HG02763 (cell line): ENCODE measurements at regions not wholly inside any gene's neighbourhood (a gene's known extent, or its start where the extent isn't known, plus 50 kb on each side); places are given as distances from the start of the nearest gene placed in this dataset.

Experiments
- ATAC-seq: cut with Tn5 transposase; IDR thresholded peaks from one replicate; pipeline ENCODE4 v1.9.1; 2021; ENCODE audit warnings: mild to moderate bottlenecking, moderate library complexity; ENCODE audit not compliant: unreplicated experiment

DNA sequence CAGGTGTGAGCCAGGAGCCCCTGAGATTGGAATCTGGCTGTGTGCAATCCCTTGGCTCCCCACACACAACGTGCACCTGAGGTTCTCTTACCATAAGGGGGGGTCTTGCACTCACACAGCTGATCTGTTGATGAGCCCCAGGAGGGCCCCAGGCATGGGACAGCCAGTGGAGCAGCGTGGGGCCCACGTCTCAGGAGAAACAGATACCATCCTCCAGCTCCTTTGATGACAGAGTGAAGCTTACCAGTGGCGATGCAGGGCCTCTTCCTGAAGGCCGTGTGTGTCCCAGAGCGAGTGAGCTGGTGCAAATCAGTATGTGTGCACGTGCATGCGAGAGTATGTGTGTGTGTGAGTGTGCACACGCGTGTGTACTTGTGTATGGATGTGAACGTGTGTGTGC, 287.4 kb downstream of the IRX1 start:
- ATAC-seq = no peak

DNA sequence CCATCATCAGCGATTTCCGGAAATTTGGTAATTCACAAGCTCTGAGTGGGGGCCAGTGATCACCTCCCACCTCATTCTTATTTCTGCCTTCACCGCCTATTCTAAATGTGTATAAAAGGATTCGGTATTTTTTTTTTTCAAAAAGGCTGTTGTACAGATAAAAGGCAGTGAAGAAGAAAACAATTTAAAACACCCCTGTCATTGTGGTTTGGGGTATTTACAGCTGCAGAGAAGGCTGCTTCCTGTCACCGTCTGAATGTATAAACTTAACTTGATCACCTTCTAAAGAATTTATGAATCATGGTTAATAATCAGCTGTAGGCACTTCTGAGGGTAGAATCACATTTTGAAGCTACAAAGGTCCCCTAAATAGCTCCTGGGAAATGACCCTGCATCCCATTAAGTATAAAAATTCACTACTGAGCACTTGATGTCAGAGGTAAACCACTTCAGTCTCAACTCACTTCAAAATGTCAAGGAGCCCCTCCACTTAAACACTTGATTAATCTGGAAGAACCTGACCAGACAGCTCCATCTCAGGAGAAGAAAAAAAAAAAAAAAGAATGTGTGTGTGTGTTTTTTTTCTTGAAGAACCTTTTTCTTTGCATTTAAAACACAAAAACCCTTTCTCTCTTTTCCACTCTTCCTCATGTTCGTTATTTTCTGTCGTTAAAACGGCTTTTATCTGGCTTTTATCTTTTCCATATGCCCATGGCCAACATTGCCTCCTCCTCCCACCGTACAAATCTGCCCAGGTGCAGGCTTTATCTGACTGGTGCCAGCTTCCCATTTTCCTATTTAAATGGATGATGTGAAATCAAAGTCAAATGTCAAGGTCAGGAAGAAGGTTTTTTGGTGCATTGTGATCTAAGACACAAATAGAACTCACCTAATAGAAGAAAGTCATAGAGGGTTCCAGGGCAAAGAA, 291.2 kb downstream of the IRX1 start:
- ATAC-seq = no peak

DNA sequence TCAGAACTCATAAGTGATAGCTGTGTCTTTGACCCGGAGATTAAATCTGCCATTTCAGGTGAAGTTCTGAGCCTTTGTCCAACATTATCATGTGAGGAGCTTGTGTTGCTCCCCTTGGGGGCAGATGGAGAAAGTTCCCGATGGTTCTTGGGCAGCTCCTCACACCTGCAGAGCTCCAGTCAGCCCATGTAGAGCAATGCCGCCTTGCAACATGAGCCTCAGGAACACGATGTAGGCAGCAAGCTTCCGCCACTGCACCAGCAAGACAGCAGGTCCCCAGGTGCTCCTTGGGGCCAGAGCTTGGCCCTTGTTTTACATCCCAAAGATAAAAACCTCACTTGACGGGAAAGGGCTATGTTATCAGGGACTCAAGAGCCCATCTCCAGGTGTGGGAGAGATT, 292.7 kb downstream of the IRX1 start:
- ATAC-seq = no peak

DNA sequence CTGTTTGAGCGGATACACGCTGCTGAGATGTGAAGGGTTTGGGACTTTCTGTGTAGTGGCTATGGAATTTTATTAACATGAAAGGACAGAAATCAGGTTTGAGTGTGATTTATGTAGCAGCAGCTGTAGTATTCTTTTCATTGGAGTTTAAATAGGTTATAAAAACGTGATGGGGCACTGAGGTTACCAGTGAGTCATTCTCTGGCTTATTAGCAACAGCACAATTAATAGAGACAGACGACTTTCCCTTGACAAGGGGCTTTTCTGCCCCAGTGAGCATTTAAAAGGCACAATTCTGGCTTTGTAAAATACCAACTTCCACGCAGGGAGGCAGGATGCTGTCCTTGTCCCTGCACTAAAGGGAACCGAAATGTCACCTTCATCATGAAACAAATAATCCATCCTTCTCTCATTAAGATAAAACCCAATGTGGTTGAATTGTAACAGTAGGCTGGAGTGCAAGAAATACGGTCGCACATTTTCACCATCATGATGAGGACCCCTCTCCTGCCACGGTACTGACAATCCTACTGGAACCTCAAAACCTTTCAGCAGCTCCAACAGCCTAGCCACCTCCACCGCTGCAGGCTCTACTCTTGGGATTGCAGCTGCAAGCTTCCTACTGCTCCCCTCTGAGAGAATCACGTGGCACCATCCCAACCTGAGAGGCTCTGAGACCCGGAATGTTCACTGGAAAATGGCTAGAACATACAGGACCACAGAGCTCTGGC, 293.9 kb downstream of the IRX1 start:
- no peak for ATAC-seq

DNA sequence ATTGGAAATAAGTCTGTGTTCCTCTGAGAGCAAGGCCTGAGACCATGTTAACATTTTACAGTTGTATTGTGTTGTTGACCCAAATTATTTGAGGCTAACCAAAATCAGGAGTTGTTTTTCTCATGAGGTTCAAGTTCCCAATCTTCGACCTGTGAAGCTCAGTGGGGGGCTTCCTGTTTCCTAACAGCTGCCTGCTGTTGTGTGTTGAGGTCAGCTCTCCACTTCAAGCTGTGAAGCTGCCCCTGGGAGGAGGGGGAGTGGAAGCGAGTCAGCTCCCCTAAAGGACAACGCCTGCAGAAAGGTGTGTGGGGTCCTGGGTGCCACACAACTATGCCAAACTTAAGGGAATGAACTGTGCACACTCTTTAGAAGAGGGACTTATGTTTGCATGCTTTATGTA, 295.5 kb downstream of the IRX1 start:
- ATAC-seq = no peak

DNA sequence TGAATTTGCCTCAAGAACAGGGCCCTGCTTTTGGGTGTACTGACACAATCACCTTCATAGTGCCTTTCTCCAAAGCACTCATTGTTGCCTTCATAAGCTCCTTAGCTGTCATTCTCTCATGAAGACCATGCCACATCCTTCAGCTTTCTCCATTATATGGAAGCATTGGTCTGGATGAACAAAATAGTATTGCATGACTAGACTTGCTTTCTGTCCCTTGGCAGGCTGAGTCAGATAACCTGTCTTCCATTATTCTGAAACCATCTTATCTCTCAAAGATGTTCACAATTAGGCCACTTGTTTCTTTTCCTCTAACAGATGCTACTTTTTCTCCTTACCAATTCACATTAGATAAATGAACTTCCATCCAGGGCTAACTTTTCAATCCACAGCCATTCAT, 297.9 kb downstream of the IRX1 start:
- ATAC-seq = no peak

DNA sequence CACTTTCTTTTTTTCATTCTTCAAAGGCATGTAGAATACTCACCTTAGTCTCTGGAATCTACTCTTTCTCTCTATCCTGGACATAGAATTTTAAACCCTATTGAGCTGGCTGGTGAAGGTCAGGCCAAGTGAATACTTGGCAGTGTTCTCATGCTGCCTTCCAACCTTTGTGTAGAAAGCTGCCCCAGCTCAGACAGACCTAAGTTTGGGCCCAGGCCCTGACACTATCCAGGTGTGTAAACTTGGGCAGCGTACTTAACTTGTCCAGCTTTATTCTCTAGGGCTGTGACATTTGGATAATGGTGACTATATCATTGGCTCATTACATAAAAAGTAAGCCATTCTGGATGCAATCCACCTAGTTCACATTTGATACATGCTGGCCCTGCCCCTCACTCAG, 298.3 kb downstream of the IRX1 start:
- ATAC-seq = no peak

DNA sequence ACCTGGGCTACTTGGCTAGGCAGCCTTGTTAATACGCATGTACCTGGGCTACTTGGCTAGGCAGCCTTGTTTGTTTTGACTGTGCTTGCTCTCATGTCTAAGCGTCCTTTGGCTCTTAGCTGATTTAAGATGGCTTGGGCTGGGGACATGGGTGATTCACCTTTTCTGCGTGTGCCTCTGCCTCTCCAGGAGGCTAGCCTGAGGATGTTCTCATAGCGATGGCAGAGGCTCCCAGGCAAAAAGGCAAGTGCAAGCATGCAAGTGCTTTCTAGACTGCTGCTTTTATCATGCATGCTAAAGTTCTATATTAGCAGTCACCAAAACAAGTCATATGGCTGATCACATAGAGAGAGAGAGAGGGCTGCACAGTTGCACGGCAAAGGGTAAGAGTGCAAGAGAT, 300.5 kb downstream of the IRX1 start:
- no peak for ATAC-seq

DNA sequence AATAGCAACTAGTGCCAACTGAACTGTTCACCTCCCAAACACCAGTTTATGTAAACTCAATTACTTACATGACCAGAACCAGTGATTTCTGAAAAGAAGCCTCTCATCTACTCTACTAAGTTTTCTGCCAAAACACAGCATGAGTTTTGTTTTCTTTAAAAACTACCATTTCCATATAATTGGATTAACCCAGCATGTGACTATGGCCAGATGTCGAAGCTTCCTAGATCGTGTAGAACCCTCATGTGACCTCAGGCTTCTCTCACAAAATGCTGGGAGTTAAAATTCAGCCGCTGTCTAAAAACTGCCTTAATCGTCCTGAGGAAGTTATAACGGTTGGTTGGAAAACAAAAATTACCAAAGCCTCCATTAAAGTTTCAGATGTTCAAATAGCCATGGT, 303.5 kb downstream of the IRX1 start:
- ATAC-seq = no peak

DNA sequence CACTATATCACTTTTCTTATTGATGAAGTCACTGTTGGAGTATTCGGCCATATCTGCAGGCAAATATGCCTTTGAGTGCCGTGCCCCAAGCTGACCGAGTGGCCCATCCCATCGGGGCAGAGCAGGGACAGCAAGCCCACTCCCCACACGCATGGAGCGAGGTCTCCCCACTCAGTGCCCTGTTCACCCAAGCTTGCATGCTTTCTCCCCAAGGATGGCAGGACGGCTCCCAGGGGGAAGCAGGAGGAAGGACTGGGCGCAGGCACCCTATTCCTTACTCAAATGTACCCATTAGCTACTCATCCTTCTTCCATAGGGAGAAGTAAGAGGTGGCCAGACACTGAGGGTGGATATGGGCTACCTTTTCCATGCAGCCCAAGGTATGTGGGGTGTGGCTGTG, 309.0 kb downstream of the IRX1 start:
- no peak for ATAC-seq

DNA sequence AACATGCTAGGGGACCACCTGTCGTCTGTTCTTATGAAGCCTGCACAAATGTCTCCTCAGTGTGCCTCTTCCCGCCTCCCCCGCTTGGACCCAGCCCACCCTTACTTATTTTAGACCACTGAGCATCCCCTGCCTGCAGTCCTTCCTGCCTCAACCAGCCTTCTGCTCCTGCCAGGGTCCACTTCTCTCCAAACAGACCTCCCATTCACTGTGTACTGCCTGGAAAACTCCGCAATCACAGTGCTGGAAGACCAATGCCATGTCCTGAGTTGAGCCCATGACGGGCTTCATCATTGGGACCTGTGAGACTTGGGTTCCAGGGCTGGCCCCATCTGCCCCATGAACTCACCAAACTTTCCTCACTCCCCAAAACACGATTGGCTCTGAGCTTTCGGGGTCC, 309.4 kb downstream of the IRX1 start:
- no peak for ATAC-seq

DNA sequence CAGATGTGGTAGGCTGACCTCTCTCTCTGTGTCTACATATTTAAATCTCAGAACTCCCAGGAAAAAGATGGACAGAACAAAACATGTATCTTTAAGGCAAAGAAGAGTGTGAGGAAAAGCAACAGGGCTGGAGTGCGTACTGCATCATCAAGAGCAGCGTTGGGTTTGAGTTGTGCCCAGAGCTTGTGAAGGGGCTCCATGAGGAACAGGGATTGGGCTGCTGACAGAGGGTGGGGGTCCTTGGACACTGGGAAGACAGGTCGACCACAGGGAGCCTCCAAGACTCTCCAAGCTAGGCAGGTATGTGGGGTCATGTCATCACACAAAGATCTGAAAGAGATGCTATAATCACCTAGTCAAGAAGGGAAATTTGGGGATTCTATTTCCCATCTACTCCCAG, 309.9 kb downstream of the IRX1 start:
- ATAC-seq = no peak

DNA sequence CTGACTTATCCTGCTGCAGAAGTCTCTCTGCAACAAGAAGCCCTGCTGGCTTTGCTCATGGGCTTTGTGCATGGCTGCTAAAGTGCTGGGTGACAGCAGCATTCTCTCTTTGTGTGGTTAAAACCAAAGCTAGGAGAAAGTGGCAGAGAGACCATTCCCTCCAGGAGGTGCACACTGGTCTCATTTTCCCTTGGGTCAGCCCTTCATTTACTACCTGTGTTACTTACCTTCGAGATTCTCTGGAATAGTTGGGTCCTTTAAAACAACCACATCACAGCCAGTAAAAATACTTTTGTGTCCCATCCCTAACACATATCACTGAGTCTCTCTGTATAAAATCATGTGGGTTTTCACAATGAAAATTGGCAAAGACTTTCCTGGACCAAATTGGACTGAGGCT, 315.5 kb downstream of the IRX1 start:
- ATAC-seq = no peak

DNA sequence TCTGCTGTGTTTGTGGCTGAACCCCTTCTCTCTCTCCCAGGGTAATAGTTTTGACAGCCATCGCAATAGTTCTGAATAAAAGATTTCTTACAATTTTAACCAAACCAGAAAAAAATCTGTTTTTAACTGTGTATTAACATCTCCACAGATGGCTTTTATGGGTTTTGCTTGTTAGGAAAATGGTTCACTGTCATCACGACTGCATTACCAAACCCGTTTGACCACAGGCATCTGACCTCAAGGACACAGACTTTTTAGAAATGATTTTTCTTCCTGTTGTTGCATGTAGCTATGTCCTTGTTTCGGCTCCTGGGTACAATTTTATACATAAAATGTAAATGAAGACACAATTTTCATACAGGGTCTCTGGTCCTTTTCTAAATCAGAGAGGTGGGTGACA, 316.1 kb downstream of the IRX1 start:
- ATAC-seq = no peak

DNA sequence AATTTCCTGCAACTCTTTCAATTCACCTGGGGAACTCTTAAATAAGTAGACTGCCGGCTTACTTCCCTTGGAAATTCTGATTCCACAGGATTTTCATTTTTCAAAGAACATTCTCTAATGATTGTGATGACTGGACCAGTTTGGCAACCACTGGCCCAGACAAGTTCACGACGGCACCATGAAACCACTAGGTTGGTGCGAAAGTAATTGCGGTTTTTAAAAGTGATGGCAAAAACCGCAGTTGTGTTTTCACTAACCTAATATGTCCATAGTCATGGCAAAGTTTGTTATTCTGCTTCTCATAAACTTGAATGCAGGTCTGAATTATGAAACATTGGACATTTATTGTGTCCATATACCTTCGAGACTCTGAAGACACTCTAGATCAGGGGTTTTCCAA, 317.2 kb downstream of the IRX1 start:
- no peak for ATAC-seq

DNA sequence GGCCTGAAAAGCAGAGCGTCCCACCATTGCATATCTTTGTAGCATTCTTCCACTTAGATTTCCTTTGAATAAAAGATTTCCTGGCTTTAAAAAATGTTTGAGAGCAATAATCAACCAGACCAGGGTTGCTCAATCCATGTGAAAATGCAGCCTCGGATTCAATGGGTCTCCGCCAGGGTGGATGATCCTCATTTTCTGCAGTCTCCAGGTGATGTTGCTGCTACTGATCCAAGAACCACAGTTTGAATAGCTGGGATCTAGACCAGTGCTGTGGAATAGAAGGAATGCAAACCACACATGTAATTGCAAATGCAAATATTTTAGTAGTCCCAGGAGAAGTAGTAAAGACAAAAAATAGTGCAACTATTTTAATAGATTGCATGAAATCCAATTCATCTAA, 317.6 kb downstream of the IRX1 start:
- no peak for ATAC-seq

DNA sequence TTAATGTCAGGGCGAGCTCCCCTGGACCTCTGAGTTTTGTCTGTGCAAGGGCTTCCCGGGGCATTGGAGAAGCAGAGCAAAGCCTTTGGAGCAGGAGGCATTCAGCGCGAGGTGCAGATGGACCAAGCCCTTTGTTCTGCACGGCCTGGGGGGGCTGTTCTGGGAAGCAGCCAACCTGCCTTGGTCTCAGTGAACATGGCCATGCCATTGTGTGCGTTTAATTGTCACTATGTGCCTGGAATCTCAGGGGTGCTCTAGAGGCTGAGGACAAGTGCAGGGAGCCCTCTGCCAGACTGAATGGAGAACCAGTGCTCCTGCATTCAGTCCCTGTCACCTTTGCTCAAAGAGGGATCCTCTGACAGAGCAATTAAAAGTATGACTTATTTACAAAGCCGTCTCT, 329.4 kb downstream of the IRX1 start:
- no peak for ATAC-seq

DNA sequence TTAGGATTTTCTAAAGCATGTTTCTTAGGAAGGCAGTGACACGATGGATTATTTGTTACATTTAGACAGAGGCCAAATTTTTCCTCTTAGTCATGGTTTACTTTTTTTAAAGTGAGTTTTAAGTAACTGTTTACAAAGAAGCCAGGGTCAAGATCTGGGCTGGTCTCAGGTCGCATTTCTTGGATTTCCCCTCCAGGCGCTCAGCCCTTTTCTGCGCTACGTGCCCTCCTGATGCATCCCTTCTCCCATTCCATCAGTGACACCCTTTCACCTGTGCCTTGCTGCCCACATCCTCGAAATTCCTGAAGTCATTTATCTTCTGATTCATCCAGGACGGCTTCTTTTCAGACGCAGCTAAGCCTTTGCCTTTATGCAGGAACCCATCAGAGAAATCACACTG, 330.3 kb downstream of the IRX1 start:
- no peak for ATAC-seq

DNA sequence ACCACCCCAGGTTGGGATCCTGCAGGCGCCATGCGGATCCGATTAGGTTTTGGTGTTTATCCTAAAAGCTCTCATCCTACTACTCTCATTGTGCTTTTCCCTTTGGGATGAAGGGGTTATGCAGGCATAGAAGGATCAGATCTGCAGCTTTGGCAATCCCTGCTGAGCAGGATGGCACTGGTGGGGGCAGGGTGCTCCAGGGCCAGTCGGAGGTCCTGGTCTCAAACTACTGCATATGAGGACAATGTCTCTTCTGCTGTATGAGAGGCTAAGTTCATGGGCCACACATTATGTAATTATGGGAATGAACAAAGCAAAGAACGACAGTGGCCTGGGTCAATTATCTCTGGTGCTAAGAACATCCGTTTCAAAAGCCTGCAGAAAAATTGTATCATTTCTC, 334.2 kb downstream of the IRX1 start:
- no peak for ATAC-seq

DNA sequence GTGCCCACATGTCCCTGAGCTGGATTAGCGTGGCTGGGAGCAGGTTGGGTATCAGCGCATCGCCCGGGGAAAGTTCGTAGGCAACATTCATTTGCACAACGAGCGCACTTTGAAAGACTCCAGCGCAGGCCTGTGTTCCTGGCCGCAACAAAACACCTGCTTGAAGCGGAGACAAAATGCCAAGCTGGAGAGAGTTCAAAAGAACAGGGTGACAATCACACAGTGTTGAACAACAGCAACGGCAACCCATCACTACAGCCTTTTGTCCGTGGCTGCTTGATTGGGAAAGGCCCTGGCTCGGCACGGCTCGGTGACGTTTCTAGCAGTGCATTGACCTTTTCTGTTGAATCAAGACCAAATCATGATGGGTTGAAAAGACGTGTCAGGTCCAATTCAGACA, 336.3 kb downstream of the IRX1 start:
- no peak for ATAC-seq

DNA sequence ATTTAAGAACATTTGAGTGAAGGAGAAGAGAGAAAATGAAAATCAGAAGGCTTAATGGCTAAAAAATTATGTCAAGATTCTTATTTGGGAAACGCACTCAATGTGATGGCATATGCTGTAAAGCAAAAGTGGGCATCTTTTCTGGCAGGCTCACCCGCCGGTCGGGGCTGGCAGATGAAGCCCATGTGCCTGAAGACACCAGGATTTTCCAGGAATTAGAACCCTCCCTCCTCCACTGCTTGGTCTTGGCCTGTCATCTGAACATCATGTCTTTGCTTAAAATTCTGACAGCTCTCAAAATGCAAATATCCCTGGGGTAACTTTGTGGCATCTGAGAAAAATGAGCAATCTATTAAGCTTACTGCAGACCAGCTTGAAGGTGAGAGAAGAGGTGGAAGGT, 337.9 kb downstream of the IRX1 start:
- ATAC-seq = no peak

DNA sequence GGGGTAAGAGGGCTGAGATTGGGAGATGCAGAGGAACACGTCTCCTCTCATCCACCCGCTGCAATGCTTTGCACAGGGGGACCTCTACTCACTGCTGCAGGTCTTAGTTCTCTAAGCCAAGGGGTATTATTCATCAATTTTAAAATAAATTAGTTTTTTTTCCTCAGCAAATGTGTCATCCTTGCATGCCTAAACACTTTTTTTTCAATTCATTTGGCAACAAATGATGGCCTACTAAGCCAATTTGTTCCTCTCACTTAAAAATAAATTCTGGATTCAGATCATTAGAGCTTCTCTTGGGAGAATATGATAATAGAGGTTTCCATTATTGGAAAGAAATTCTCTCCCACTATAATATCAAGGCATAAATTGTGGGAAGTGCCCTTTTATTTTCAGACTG, 338.3 kb downstream of the IRX1 start:
- no peak for ATAC-seq
